AG09309 (cell line): ENCODE measurements at regions not wholly inside any gene's neighbourhood (a gene's known extent, or its start where the extent isn't known, plus 50 kb on each side); places are given as distances from the start of the nearest gene placed in this dataset.
A peak's percentile ranks its signal among the peaks of the same experiment; 100 is the strongest.

Experiments used
- DNase-seq: peaks from one replicate; pipeline ENCODE4 v3.0.0-alpha.2; 2010; ENCODE audit warnings: low read depth
- H3K4me3 ChIP-seq: 2 replicates; pipeline ENCODE4 v1.5.1; 2011; ENCODE audit warnings: mild to moderate bottlenecking, low read depth, low read length, moderate library complexity; ENCODE audit not compliant: control insufficient read depth
- TF ChIP-seq, protein P1 (sequence below): IDR thresholded peaks from 2 replicates; pipeline ENCODE4 v1.5.1; 2011; ENCODE audit warnings: mild to moderate bottlenecking, low read depth, low read length, inconsistent platforms; ENCODE audit not compliant: insufficient read depth, control insufficient read depth; ENCODE audit errors: missing control alignments

DNA sequence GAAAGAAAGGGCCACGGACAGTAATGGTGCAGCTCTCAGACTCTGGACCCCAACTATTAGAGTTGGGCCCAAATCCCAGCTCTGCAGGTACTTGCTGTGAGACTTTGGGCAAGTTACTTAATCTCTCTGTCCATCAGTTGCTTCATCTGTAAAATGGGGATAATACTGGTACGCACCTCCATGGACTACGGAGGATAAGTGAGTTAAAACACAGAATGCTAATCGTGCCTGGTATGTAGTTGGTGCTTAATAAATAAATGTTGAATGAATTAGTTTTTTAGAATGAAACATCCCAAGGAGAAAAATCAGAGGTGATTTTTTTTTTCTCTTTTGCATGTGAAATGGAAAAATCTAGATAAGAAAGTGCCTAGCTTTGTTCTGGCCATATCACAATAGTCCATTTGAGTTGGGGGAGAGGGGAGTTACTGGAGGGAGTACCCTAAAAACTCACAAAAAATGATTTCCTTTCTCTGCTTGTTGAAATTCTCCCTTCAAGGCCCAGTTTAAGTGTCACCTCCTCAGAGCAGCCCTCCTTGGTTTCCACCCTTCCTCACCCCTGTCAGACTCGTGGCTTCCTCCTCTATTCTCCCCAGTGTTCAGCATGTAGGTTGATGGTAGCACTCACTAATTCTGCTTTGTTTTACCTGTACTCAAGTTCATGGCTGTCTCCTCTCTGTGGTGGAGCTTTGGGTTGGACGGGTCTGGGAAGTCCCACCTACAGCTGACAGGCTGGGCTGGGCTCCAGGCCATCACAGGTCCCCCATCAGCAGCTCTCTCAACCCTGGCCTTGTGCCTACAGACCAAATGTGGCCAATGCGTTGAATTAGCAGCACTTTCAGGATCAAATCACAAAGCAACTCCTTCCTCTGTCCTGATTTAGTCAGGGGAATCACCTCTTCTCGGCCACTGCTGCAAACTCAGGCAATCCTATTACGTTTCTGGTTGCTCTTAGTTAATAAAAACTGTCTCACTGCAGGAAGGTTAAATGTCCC, 92.8 kb upstream of the TAF1B start:
- TF ChIP-seq, protein P1, sequence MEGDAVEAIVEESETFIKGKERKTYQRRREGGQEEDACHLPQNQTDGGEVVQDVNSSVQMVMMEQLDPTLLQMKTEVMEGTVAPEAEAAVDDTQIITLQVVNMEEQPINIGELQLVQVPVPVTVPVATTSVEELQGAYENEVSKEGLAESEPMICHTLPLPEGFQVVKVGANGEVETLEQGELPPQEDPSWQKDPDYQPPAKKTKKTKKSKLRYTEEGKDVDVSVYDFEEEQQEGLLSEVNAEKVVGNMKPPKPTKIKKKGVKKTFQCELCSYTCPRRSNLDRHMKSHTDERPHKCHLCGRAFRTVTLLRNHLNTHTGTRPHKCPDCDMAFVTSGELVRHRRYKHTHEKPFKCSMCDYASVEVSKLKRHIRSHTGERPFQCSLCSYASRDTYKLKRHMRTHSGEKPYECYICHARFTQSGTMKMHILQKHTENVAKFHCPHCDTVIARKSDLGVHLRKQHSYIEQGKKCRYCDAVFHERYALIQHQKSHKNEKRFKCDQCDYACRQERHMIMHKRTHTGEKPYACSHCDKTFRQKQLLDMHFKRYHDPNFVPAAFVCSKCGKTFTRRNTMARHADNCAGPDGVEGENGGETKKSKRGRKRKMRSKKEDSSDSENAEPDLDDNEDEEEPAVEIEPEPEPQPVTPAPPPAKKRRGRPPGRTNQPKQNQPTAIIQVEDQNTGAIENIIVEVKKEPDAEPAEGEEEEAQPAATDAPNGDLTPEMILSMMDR, result no peak
- H3K4me3 ChIP-seq, result no peak overlapping the region
- DNase-seq, result no peak

DNA sequence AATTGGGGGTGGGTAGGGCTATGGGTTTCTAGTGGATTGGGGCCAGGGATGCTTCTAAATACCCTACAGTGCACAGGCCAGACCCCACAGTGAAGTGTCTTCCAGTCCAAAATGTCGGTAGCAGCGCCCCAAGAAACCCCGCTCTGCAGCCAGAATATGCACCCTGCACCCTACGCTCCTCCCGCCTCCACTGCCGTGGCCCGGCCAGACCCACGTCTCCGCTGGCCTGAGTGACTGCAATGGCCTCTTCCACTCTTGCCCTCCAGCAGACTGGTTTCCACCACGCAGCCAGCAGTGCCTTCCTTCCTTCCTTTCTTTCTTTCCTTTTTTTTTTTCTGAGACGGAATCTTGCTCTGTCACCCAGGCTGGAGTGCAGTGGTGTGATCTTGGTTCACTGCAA, 91.4 kb upstream of the TAF1B start:
- no peak overlapping the region for H3K4me3 ChIP-seq
- TF ChIP-seq, protein P1, result no peak

DNA sequence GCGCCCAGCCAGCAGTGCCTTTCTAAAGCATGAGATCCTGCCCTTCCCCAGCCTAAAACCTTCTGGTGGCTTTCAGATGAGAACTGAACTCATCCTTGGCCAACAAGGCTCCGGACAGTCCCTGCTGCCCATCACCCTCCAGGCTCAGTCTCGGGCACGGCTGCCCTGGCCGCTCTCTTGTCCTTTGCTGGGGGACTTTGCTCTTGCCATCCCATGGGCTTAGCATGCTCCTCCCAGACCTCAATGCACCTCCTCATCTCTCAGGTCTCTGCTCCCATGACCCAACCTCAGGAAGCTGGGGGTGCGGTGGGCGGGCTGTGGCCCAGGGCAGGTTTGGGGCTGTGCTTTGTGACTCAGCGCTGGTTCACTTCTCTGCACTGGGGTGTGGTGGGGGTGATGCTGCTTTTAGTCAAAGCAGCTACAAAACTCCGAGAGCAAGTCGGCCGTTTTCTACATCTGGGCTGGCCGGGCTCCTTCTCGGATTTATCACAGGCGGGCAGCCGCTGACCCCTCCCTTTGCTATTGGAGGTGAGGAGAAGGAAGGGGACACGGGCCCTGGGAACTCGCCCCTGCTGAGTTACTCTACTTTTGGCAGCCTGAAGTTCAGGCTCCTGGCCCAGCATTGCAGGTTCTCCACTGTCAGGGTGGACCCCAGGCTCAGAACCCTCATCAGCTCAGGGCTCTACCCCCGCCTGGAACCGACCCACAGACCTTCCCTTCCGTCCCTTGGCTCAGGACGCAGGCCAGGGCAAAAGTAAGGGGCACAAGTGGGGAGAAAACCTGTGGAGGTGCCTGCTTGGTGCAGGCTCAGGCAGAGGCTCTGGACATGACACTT, 90.6 kb upstream of the TAF1B start:
- H3K4me3 ChIP-seq, result peak overlapping the region; percentile 29
- TF ChIP-seq, protein P1, result no peak
- no peak for DNase-seq

More for the DNA sequence above, 91.4 kb upstream of the TAF1B start:
- no peak for DNase-seq

DNA sequence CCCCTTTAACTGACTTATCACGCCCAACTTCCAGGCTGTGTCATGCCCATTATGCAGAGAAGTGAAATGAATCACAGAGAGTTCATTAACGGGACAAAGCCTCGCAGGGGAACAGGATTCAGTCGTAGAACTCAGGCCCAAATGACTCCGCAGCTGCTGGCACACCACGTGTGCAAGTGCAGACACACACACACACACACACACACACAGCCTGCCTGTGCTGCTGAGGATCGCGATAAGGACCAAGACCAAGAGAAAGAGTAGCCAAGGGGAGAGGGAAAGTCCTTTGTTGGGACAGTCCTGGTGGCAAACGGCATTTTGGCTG, 90.0 kb upstream of the TAF1B start:
- H3K4me3 ChIP-seq, result peak overlapping the region; percentile 9
- peak; percentile 88 for DNase-seq
- TF ChIP-seq, protein P1, result no peak

DNA sequence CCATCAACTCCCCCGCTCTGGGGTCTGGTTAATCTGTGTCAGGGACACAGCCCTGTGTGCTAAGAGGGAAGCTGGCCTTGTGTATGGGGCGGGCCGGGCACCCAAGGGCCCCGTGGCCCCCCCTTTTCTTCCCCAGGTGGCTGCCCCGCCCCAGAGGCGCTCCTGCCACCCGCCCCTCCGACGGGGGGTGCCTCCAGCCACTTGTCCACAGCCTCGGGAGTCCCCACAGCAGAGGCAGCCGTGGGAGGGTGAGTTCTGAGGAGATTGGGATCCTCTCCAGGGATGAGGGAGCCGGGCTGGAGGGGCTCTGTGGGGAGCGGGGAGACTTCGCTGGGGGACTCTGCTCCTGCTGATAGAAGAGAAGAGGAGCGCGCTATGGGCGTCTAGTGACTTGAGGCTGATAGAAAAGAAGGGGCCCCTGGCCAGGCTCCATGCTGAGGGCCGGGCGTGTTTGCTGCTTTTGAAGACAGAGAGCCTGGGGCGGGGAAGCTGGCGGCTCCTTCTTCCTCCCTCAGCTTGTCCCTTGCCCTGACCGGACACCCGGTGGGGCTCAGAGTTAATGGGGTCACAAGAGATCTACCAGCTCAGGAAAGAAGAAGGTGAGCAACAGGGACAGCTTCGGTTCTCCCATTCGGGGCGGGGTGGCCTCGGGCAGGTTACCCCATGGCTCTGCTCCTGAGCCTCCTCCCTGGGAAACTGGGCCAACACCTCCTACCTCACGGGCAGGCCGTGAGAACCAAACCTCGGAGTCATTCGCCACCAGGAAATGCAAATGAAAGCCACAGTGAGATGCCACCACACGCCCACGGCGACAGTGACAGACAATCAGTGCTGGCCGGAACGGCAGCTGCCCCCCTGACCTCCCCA, 89.4 kb upstream of the TAF1B start:
- no peak overlapping the region for H3K4me3 ChIP-seq
- TF ChIP-seq, protein P1, result no peak
- no peak for DNase-seq

DNA sequence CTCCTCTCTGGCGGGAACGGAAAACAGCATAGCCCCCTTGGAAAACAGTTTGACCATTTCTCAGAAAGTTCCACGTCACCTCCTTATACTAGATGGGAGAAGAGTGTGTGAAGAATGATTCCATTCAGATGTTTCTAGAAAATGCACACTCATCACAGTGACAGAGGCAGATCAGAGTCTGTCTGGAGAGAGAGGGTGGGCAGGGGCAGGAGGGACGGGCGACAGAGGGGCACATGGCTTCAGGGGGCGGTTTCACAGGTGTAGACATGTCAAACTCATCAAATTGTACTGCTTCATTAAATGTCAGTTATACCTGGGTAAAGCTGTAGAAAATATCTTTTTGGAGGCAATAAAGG, 88.8 kb upstream of the TAF1B start:
- no peak for DNase-seq
- H3K4me3 ChIP-seq, result no peak overlapping the region
- TF ChIP-seq, protein P1, result no peak
